A549 (cell line): ENCODE measurements at regions not wholly inside any gene's neighbourhood (a gene's known extent, or its start where the extent isn't known, plus 50 kb on each side); places are given as distances from the start of the nearest gene placed in this dataset.

Experiments used
- ATAC-seq, 2 experiments: fragments of 200-7000 bp in 1 of 2; fragments of >200 bp in 1 of 2; cut with Nextera tagmentation in 1 of 2; cut with Tn5 transposase in 1 of 2; 3 replicates each; pipeline versions ENCODE4 v1.8.0 to v1.9.1; 2018 to 2020; ENCODE audit warnings: mild to moderate bottlenecking in 1 of 2, moderate library complexity in 1 of 2
- CTCF ChIA-PET: fragments of 300-600 bp; sonication (Branson Sonifier 250); formaldehyde crosslinking; extraction: SDS; loops from one replicate; lab custom pipeline; 2021; ENCODE audit warnings: antibody characterized with exemption, inconsistent platforms; lab: Yijun Ruan, JAX
- POLR2A ChIA-PET: fragments of 350-600 bp; formaldehyde crosslinking; extraction: SDS; loops from one replicate; lab custom pipeline; 2021; ENCODE audit warnings: antibody characterized with exemption, inconsistent platforms; lab: Yijun Ruan, JAX
- DNase-seq, 2 experiments: peaks; one replicate each; pipeline versions ENCODE4 v3.0.0 to v3.0.0-alpha.2; 2011 to 2016; ENCODE audit warnings: low read depth in 1 of 2, low spot score in 1 of 2
- FAIRE-seq: peaks from 2 replicates; lab custom pipeline; 2011; peaks lifted over from hg19 to GRCh38; lab: Jason Lieb, UNC
- H3K27ac ChIP-seq, 2 experiments: fragments of >200 bp; sonication (Bioruptor Twin); formaldehyde crosslinking; 3 replicates each; pipeline ENCODE4 v1.5.1; 2016 to 2017
- H3K4me1 ChIP-seq: fragments of >200 bp; sonication (Bioruptor Twin); formaldehyde crosslinking; 3 replicates; pipeline ENCODE4 v1.6.1; 2016
- H3K4me2 ChIP-seq: fragments of >200 bp; sonication (Bioruptor Twin); formaldehyde crosslinking; 3 replicates; pipeline ENCODE4 v1.6.1; 2016
- H3K4me3 ChIP-seq: fragments of >200 bp; sonication (Bioruptor Twin); formaldehyde crosslinking; 3 replicates; pipeline ENCODE4 v1.5.1; 2016
- H3K9me3 ChIP-seq: fragments of >200 bp; sonication (Bioruptor Twin); formaldehyde crosslinking; 3 replicates; pipeline ENCODE4 v1.6.1; 2016
- BHLHE40 ChIP-seq: IDR thresholded peaks from 2 replicates; pipeline ENCODE4 v1.6.1; 2012; ENCODE audit warnings: low read depth, low read length, inconsistent platforms
- CBX2 ChIP-seq: fragments of 200-600 bp; sonication (generic); IDR thresholded peaks from 2 replicates; pipeline ENCODE4 v1.6.1; 2016; ENCODE audit warnings: low read depth, mild to moderate bottlenecking, borderline replicate concordance
- CEBPB ChIP-seq, 2 experiments: fragments of >200 bp in 1 of 2; sonication (Bioruptor Twin) in 1 of 2; formaldehyde crosslinking in 1 of 2; IDR thresholded peaks; 2 replicates each; pipeline ENCODE4 v1.6.1; 2012 to 2016
- EHF ChIP-seq: fragments of 250-450 bp; sonication (Bioruptor Pico); IDR thresholded peaks from 2 replicates; pipeline ENCODE4 v1.5.0; 2020; ENCODE audit warnings: mild to moderate bottlenecking
- EHMT2 ChIP-seq: fragments of 200-600 bp; sonication (generic); IDR thresholded peaks from 2 replicates; pipeline ENCODE4 v1.6.1; 2016; ENCODE audit warnings: antibody characterized with exemption, low read depth, mild to moderate bottlenecking, moderate library complexity
- ESRRA ChIP-seq: fragments of 150-350 bp; IDR thresholded peaks from 2 replicates; pipeline ENCODE4 v1.6.1; 2014; ENCODE audit warnings: mild to moderate bottlenecking, low read length, borderline replicate concordance
- GATA3 ChIP-seq: IDR thresholded peaks from 2 replicates; pipeline ENCODE4 v1.6.1; 2012; ENCODE audit warnings: borderline replicate concordance
- HOXA7 ChIP-seq: fragments of 250-450 bp; sonication (Bioruptor Pico); IDR thresholded peaks from 2 replicates; pipeline ENCODE4 v1.5.0; 2020; ENCODE audit warnings: mild to moderate bottlenecking, moderate library complexity
- HOXB13 ChIP-seq: fragments of 250-450 bp; sonication (Bioruptor Pico); IDR thresholded peaks from 2 replicates; pipeline ENCODE4 v1.5.0; 2020; ENCODE audit warnings: low read depth, mild to moderate bottlenecking, moderate library complexity
- JUN ChIP-seq, 2 experiments: fragments of >200 bp; sonication (Bioruptor Twin); formaldehyde crosslinking; IDR thresholded peaks; 2 replicates in 1 of 2; 3 replicates in 1 of 2; pipeline ENCODE4 v1.6.1; 2016 to 2017
- KDM5A ChIP-seq: fragments of 200-600 bp; sonication (generic); IDR thresholded peaks from 2 replicates; pipeline ENCODE4 v1.6.1; 2016; ENCODE audit warnings: antibody characterized with exemption, mild to moderate bottlenecking
- MAFK ChIP-seq: fragments of 450-650 bp; IDR thresholded peaks from 2 replicates; pipeline ENCODE4 v1.6.1; 2014; ENCODE audit not compliant: partially characterized antibody
- MAZ ChIP-seq: fragments of 150-350 bp; IDR thresholded peaks from 2 replicates; pipeline ENCODE4 v1.6.1; 2014; ENCODE audit warnings: antibody characterized with exemption, low read depth, low read length, borderline replicate concordance
- NR3C1 ChIP-seq: fragments of >200 bp; sonication (Bioruptor Twin); formaldehyde crosslinking; IDR thresholded peaks from 3 replicates; pipeline ENCODE4 v1.6.1; 2017
- RAD21 ChIP-seq, 2 experiments: fragments of >200 bp in 1 of 2; sonication (Bioruptor Twin) in 1 of 2; formaldehyde crosslinking in 1 of 2; IDR thresholded peaks in 1 of 2; conservative IDR thresholded peaks in 1 of 2; 2 replicates in 1 of 2; 3 replicates in 1 of 2; pipeline ENCODE4 v1.6.1; 2012 to 2018; ENCODE audit warnings: inconsistent platforms in 1 of 2
- SMC3 ChIP-seq: fragments of >200 bp; sonication (Bioruptor Twin); formaldehyde crosslinking; IDR thresholded peaks from 3 replicates; pipeline ENCODE4 v1.6.1; 2018; ENCODE audit warnings: inconsistent platforms
- ZFP36 ChIP-seq: fragments of 450-650 bp; IDR thresholded peaks from 2 replicates; pipeline ENCODE4 v1.6.1; 2014; ENCODE audit warnings: borderline replicate concordance; ENCODE audit not compliant: partially characterized antibody
- WGBS: methylation state at CpG from one replicate; pipeline ENCODE4 v1.1.6; 2017; ENCODE audit errors: missing lambda C conversion rate; 5-methylcytosine and 5-hydroxymethylcytosine counted together
- TF ChIP-seq, protein P1 (sequence below): fragments of >200 bp; sonication (Bioruptor Twin); formaldehyde crosslinking; IDR thresholded peaks from 3 replicates; pipeline ENCODE4 v1.5.1; 2016
- TF ChIP-seq, protein P2 (sequence below): fragments of 200-600 bp; sonication (generic); IDR thresholded peaks from 2 replicates; pipeline ENCODE4 v1.6.1; 2016; ENCODE audit warnings: antibody characterized with exemption, mild to moderate bottlenecking, moderate library complexity
- TF ChIP-seq, protein P3 (sequence below): fragments of 250-450 bp; sonication (Bioruptor Pico); IDR thresholded peaks from 2 replicates; pipeline ENCODE4 v1.5.0; 2020; ENCODE audit warnings: low read depth, mild to moderate bottlenecking, moderate library complexity
- TF ChIP-seq, protein P4 (sequence below): fragments of 250-450 bp; sonication (Bioruptor Pico); IDR thresholded peaks from 2 replicates; pipeline ENCODE4 v1.5.0; 2021; ENCODE audit warnings: mild to moderate bottlenecking, moderate library complexity, borderline replicate concordance
- TF ChIP-seq, protein P5 (sequence below): IDR thresholded peaks from 2 replicates; pipeline ENCODE4 v1.6.1; 2012

GRCh38 chr9:23123048-23123632 is 676.5 kb downstream of the DMRTA1 start:
- Histone ChIP-seq H3K27ac (no peak overlapping the region), H3K4me2 (no peak overlapping the region), H3K4me1 (no peaks in the 10 kb centered on the region), H3K4me3 (no peak overlapping the region), H3K9me3 (no peaks in the 10 kb centered on the region)
- ChIA-PET CTCF (no interaction called here), POLR2A (no interaction called here)
- FAIRE-seq (no peak), ATAC-seq (no peak), DNase-seq (peak in 1 of 2 experiments; percentile 52)
- WGBS: 8% methylated on average over 5 of the region's 5 CpGs
- peak; percentile 58 for TF ChIP-seq SMC3
- TF ChIP-seq, protein P1, sequence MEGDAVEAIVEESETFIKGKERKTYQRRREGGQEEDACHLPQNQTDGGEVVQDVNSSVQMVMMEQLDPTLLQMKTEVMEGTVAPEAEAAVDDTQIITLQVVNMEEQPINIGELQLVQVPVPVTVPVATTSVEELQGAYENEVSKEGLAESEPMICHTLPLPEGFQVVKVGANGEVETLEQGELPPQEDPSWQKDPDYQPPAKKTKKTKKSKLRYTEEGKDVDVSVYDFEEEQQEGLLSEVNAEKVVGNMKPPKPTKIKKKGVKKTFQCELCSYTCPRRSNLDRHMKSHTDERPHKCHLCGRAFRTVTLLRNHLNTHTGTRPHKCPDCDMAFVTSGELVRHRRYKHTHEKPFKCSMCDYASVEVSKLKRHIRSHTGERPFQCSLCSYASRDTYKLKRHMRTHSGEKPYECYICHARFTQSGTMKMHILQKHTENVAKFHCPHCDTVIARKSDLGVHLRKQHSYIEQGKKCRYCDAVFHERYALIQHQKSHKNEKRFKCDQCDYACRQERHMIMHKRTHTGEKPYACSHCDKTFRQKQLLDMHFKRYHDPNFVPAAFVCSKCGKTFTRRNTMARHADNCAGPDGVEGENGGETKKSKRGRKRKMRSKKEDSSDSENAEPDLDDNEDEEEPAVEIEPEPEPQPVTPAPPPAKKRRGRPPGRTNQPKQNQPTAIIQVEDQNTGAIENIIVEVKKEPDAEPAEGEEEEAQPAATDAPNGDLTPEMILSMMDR: peak; percentile 52
- peak; percentile 16 to 44; a peak in 2 of 5 replicates for TF ChIP-seq RAD21 (conservative IDR thresholded peaks at IDR 0.05 in 1 of 2, IDR thresholded peaks at IDR 0.05 in 1 of 2)
- TF ChIP-seq ZFP36: no peak

- no peak overlapping the region for H3K27ac ChIP-seq
- ATAC-seq (no peak), DNase-seq (no peak), FAIRE-seq (no peak)
- WGBS: 0% methylated on average over 1 of the region's 1 CpG
- ChIA-PET CTCF (no interaction called here), POLR2A (no interaction called here)
- TF ChIP-seq CBX2 (no peak), HOXA7 (CRISPR knock-in tag) (no peak), KDM5A (no peak), CEBPB (IDR thresholded peaks at IDR 0.05) (no peak), MAFK (no peak), JUN (IDR thresholded peaks at IDR 0.05) (no peak), NR3C1 (no peak), ESRRA (no peak), HOXB13 (CRISPR knock-in tag) (no peak), EHMT2 (no peak), GATA3 (no peak), EHF (CRISPR knock-in tag) (no peak), BHLHE40 (no peak), MAZ (no peak)
- TF ChIP-seq, protein P2, sequence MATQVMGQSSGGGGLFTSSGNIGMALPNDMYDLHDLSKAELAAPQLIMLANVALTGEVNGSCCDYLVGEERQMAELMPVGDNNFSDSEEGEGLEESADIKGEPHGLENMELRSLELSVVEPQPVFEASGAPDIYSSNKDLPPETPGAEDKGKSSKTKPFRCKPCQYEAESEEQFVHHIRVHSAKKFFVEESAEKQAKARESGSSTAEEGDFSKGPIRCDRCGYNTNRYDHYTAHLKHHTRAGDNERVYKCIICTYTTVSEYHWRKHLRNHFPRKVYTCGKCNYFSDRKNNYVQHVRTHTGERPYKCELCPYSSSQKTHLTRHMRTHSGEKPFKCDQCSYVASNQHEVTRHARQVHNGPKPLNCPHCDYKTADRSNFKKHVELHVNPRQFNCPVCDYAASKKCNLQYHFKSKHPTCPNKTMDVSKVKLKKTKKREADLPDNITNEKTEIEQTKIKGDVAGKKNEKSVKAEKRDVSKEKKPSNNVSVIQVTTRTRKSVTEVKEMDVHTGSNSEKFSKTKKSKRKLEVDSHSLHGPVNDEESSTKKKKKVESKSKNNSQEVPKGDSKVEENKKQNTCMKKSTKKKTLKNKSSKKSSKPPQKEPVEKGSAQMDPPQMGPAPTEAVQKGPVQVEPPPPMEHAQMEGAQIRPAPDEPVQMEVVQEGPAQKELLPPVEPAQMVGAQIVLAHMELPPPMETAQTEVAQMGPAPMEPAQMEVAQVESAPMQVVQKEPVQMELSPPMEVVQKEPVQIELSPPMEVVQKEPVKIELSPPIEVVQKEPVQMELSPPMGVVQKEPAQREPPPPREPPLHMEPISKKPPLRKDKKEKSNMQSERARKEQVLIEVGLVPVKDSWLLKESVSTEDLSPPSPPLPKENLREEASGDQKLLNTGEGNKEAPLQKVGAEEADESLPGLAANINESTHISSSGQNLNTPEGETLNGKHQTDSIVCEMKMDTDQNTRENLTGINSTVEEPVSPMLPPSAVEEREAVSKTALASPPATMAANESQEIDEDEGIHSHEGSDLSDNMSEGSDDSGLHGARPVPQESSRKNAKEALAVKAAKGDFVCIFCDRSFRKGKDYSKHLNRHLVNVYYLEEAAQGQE: no peak
- TF ChIP-seq, protein P1: no peak
- TF ChIP-seq, protein P3, sequence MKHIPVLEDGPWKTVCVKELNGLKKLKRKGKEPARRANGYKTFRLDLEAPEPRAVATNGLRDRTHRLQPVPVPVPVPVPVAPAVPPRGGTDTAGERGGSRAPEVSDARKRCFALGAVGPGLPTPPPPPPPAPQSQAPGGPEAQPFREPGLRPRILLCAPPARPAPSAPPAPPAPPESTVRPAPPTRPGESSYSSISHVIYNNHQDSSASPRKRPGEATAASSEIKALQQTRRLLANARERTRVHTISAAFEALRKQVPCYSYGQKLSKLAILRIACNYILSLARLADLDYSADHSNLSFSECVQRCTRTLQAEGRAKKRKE (CRISPR knock-in tag): no peak
- TF ChIP-seq, protein P4, sequence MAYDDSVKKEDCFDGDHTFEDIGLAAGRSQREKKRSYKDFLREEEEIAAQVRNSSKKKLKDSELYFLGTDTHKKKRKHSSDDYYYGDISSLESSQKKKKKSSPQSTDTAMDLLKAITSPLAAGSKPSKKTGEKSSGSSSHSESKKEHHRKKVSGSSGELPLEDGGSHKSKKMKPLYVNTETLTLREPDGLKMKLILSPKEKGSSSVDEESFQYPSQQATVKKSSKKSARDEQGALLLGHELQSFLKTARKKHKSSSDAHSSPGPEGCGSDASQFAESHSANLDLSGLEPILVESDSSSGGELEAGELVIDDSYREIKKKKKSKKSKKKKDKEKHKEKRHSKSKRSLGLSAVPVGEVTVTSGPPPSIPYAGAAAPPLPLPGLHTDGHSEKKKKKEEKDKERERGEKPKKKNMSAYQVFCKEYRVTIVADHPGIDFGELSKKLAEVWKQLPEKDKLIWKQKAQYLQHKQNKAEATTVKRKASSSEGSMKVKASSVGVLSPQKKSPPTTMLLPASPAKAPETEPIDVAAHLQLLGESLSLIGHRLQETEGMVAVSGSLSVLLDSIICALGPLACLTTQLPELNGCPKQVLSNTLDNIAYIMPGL (CRISPR knock-in tag): no peak
- TF ChIP-seq, protein P5, sequence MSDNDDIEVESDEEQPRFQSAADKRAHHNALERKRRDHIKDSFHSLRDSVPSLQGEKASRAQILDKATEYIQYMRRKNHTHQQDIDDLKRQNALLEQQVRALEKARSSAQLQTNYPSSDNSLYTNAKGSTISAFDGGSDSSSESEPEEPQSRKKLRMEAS: no peak
- no peak overlapping the region for H3K4me3 ChIP-seq
- H3K9me3 ChIP-seq: peaks cover 3% of the 10 kb centered on the region; the same call in 1 of the 3 replicates
- H3K4me2 ChIP-seq: no peak overlapping the region
- H3K4me1 ChIP-seq: no peaks in the 10 kb centered on the region
These were observed 680.6 kb downstream of the ELAVL2 start for GRCh38 chr9:23145467-23145866.
